HEK293T (cell line): ENCODE measurements at regions not wholly inside any gene's neighbourhood (a gene's known extent, or its start where the extent isn't known, plus 50 kb on each side); places are given as distances from the start of the nearest gene placed in this dataset.
A peak's percentile ranks its signal among the peaks of the same experiment; 100 is the strongest.
"Not testable (repeated sequence)": the region's sequence is repeated elsewhere in the genome, so short reads cannot be mapped to it uniquely, and the experiment has no call there.

Experiments used
- CTCF ChIA-PET: fragments of 350-600 bp; formaldehyde crosslinking; extraction: SDS; loops from one replicate; lab custom pipeline; 2021; ENCODE audit warnings: antibody characterized with exemption, inconsistent platforms; lab: Yijun Ruan, JAX
- POLR2A ChIA-PET: fragments of 350-600 bp; formaldehyde crosslinking; extraction: SDS; loops from one replicate; lab custom pipeline; 2020; ENCODE audit warnings: antibody characterized with exemption, inconsistent platforms; lab: Yijun Ruan, JAX
- DNase-seq: peaks from one replicate; pipeline ENCODE4 v3.0.0; 2012; ENCODE audit warnings: mixed read lengths; ENCODE audit errors: extremely low spot score
- ARNT ChIP-seq: fragments of 450-650 bp; IDR thresholded peaks from 2 replicates; pipeline ENCODE4 v1.6.1; 2017; ENCODE audit warnings: mild to moderate bottlenecking
- BHLHE40 ChIP-seq: fragments of 450-650 bp; IDR thresholded peaks from 2 replicates; pipeline ENCODE4 v1.6.1; 2016; ENCODE audit warnings: mild to moderate bottlenecking, moderate library complexity, borderline replicate concordance
- CTBP1 ChIP-seq: fragments of 450-650 bp; IDR thresholded peaks from 2 replicates; pipeline ENCODE4 v1.6.1; 2016; ENCODE audit warnings: borderline replicate concordance
- ELF4 ChIP-seq: fragments of 450-650 bp; IDR thresholded peaks from 2 replicates; pipeline ENCODE4 v1.6.1; 2017; ENCODE audit warnings: antibody characterized with exemption
- FOXA1 ChIP-seq: fragments of 450-650 bp; IDR thresholded peaks from 2 replicates; pipeline ENCODE4 v1.6.1; 2016; ENCODE audit warnings: mild to moderate bottlenecking
- FOXK2 ChIP-seq: fragments of 450-650 bp; IDR thresholded peaks from 2 replicates; pipeline ENCODE4 v1.6.1; 2016; ENCODE audit warnings: mild to moderate bottlenecking
- FOXM1 ChIP-seq: fragments of 450-650 bp; IDR thresholded peaks from 2 replicates; pipeline ENCODE4 v1.6.1; 2017; ENCODE audit warnings: mild to moderate bottlenecking, borderline replicate concordance
- HDGF ChIP-seq: fragments of 450-650 bp; IDR thresholded peaks from 2 replicates; pipeline ENCODE4 v1.6.1; 2017; ENCODE audit warnings: antibody characterized with exemption, borderline replicate concordance
- L3MBTL2 ChIP-seq: fragments of 450-650 bp; conservative IDR thresholded peaks from 2 replicates; pipeline ENCODE4 v1.6.1; 2016; ENCODE audit warnings: mild to moderate bottlenecking
- LEF1 ChIP-seq: fragments of 450-650 bp; IDR thresholded peaks from 2 replicates; pipeline ENCODE4 v1.6.1; 2017; ENCODE audit warnings: mild to moderate bottlenecking, borderline replicate concordance
- NFRKB ChIP-seq: fragments of 450-650 bp; IDR thresholded peaks from 2 replicates; pipeline ENCODE4 v1.6.1; 2016; ENCODE audit warnings: mild to moderate bottlenecking, moderate library complexity
- SP1 ChIP-seq: fragments of 450-650 bp; IDR thresholded peaks from 2 replicates; pipeline ENCODE4 v1.6.1; 2017
- SUZ12 ChIP-seq: fragments of 450-650 bp; IDR thresholded peaks from 2 replicates; pipeline ENCODE4 v1.6.1; 2016; ENCODE audit warnings: mild to moderate bottlenecking
- TARDBP ChIP-seq: fragments of 450-650 bp; IDR thresholded peaks from 2 replicates; pipeline ENCODE4 v1.6.1; 2016
- ZNF384 ChIP-seq: fragments of 450-650 bp; IDR thresholded peaks from 2 replicates; pipeline ENCODE4 v1.6.1; 2016
- TF ChIP-seq, protein P1 (sequence below): fragments of 450-650 bp; IDR thresholded peaks from 2 replicates; pipeline ENCODE4 v1.6.1; 2016

DNA sequence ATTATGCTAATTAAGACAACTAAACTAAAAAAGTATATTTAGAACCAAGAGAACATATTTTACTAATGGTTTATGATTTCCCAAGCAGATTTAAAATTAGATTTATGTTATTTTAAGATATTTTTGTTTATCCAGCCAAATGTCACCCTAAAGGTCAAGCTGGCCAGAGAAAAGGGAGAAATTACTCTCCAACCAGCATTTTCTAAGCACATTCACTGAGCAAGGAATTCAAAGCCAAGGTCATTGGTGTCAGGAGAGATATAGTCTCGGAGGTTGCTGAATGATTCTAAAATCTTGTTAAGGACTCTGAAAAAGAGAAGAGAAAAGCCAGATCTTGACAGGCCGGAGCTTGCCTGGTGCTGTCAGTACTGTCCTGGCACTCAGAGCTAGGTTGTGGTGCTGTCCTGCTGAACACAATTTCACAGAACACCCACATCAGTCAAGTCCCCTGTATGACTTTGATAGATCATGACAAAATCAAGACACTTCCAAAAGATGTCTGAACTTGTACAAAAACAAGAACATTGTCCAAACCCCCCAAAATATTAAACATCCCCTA is 222.3 kb upstream of the SMLR1 start:
- TF ChIP-seq FOXM1, result no peak
- no peak for TF ChIP-seq HDGF
- TF ChIP-seq, protein P1, sequence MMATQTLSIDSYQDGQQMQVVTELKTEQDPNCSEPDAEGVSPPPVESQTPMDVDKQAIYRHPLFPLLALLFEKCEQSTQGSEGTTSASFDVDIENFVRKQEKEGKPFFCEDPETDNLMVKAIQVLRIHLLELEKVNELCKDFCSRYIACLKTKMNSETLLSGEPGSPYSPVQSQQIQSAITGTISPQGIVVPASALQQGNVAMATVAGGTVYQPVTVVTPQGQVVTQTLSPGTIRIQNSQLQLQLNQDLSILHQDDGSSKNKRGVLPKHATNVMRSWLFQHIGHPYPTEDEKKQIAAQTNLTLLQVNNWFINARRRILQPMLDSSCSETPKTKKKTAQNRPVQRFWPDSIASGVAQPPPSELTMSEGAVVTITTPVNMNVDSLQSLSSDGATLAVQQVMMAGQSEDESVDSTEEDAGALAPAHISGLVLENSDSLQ, result no peak
- no peak for TF ChIP-seq FOXA1
- no peak for TF ChIP-seq ELF4
- ChIA-PET CTCF (interaction anchor here (0.5 to 0.8 kb wide), 3 partner anchors 40 to 1023 kb away, joined by 3 to 6 read pairs (median 3); partner anchors contain the start of gene MED23), POLR2A (no interaction called here)
- no peak for DNase-seq

GRCh38 chr6:130610303-130610702 is 216.9 kb upstream of the SMLR1 start:
- ChIA-PET POLR2A (no interaction called here), CTCF (no interaction called here)
- TF ChIP-seq ARNT (no peak), HDGF (no peak), FOXM1 (no peak), BHLHE40 (no peak), SUZ12 (no peak), NFRKB (no peak), L3MBTL2 (no peak), FOXK2 (no peak), SP1 (no peak), TARDBP (no peak), LEF1 (no peak), CTBP1 (no peak), FOXA1 (no peak), ZNF384 (no peak), ELF4 (no peak)
- TF ChIP-seq, protein P1, result no peak
- no peak for DNase-seq

DNA sequence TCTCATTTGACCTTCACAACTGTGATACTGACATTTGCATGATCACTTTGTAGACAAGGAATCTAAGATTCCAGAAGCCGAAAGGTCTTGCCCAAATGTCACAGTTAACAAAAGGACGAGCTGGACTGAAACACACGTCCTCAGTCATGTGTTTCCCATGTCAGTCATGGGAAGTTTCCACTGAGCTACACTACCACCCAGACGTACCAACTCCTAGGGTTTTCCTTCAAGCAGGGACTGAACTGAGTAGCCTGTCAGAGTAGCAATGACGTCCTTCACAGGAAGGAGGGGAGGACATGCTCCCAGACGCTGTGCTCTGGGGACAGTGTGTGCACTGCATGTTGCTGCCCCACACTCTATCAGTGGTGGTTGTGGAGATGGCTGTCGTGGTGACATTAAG is 215.8 kb upstream of the SMLR1 start:
- POLR2A ChIA-PET, result no interaction called here
- TF ChIP-seq ELF4 (no peak), SUZ12 (no peak), L3MBTL2 (no peak), FOXM1 (no peak), FOXA1 (no peak), LEF1 (no peak), TARDBP (no peak), ZNF384 (no peak), NFRKB (no peak), BHLHE40 (no peak), SP1 (no peak), CTBP1 (no peak), FOXK2 (no peak), HDGF (no peak), ARNT (no peak)
- TF ChIP-seq, protein P1, result no peak
- no peak for DNase-seq
- CTCF ChIA-PET, result no interaction called here

DNA sequence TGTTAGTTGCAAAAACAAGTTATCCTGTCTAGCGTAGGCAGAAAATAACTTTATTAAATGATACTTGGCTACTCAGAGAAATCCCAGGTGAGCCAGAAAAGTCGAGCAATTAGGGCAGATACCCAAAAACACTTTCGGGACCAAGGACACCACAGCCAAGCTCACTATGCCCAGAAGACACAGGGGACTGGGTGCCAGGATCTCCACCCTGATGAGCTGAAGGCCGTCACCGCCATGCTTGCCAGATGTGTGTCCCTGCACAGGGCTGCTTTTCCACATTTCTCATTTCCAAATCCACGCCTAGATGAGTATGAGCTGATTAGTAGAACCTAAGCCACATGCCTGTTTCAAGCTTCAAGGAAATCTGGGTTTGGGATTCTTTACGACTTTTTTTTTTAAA is 214.0 kb upstream of the SMLR1 start:
- no peak for DNase-seq
- CTCF ChIA-PET, result no interaction called here
- POLR2A ChIA-PET, result no interaction called here
- TF ChIP-seq HDGF (no peak), ARNT (no peak)

DNA sequence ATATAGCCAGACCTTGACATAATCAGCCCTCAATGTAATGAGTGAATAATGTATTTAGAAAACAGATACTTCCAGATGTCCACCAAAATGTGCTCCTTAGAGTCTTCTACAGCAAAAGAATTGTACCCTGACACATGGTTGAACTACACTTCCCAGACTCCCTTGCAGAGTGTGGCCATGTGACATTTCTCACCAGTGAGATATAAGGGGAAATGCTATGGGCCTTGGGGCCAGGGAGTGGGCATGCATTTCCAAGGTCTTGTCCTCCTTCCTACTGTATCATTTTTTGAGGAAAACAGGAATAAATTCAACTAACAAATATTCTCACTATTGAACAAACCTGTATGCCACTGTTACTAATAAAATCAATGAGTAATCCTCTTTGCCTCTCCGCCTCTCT is 211.4 kb upstream of the SMLR1 start:
- TF ChIP-seq ZNF384, result no peak
- no peak for TF ChIP-seq L3MBTL2
- TF ChIP-seq SUZ12, result no peak
- no peak for TF ChIP-seq FOXA1
- no peak for TF ChIP-seq CTBP1
- no peak for TF ChIP-seq LEF1
- TF ChIP-seq NFRKB, result no peak
- ChIA-PET POLR2A (no interaction called here), CTCF (no interaction called here)
- DNase-seq, result peak; percentile 24

GRCh38 chr6:130617658-130618057 is 209.5 kb upstream of the SMLR1 start:
- no peak for DNase-seq
- TF ChIP-seq ZNF384 (no peak), FOXM1 (no peak), FOXA1 (no peak), CTBP1 (no peak), TARDBP (no peak), L3MBTL2 (no peak), NFRKB (no peak), ELF4 (no peak), SP1 (no peak), BHLHE40 (no peak), HDGF (no peak), FOXK2 (no peak), ARNT (no peak), SUZ12 (no peak)
- TF ChIP-seq, protein P1, result no peak
- POLR2A ChIA-PET, result no interaction called here
- CTCF ChIA-PET, result interaction anchor here (1.1 kb wide), 1 partner anchor 11 kb away, joined by 3 read pairs; no protein-coding TSS in a partner anchor

- CTCF ChIA-PET, POLR2A ChIA-PET: not testable (repeated sequence)
These were observed 208.4 kb upstream of the SMLR1 start for GRCh38 chr6:130618806-130619205.

More at GRCh38 chr6:130618806-130619205, 208.4 kb upstream of the SMLR1 start:
- not testable (repeated sequence) for DNase-seq
